G401.6 (cell line): ENCODE measurements at regions not wholly inside any gene's neighbourhood (a gene's known extent, or its start where the extent isn't known, plus 50 kb on each side); places are given as distances from the start of the nearest gene placed in this dataset.

Experiments used
- FAIRE-seq: peaks from 2 replicates; lab custom pipeline; 2012; peaks lifted over from hg19 to GRCh38; lab: Jason Lieb, UNC

DNA sequence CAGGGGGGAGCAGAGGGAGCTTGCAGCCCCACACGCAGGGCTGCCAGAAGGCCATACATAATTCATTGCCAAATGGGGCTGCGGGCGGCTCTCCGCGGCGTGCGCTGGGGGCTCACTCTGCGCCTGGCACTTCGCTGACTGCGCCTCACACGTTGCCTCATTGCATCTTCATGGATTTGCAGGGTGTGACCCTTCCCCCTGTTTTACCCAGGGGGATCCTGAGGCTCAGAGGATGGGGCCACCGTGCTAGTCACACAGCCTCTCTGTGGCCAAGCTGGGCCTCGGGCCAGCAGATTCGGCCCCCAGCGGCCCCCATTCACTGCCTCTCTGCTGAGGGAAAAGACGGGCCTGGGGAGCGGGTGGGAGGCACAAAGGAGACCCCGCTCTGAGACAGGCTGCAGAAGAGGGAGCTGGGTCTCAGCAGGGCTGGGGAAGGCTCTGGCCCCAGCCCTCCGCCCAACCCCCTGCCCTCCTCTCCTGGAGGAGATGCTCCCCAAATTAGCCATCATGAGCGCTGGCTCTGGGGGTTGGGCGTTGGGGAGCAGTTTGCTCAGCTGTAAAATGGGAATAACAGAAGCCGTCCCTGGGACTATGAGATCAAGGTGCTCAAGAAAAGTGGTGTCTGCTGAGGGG lies 115.5 kb downstream of the C9orf50 start:
- no peak for FAIRE-seq

DNA sequence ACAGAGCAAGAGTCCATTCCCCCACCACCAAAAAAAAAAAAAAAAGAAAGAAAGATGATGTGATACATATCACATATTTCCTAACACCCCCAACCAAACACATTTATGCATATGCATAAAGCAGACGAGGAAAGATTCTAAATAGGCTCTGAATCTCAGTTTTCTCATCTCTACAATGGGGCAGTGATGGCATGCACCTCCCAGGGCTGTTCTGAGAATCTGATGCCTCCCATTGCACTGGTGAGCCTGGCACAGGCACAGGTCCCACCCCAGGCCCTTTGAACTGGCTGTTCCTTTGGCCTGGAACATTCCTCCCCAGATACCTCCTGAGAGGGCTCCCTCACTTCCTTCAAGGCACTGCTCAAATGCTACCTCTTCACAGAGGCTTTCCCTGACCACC lies 116.5 kb downstream of the C9orf50 start:
- FAIRE-seq = no peak

DNA sequence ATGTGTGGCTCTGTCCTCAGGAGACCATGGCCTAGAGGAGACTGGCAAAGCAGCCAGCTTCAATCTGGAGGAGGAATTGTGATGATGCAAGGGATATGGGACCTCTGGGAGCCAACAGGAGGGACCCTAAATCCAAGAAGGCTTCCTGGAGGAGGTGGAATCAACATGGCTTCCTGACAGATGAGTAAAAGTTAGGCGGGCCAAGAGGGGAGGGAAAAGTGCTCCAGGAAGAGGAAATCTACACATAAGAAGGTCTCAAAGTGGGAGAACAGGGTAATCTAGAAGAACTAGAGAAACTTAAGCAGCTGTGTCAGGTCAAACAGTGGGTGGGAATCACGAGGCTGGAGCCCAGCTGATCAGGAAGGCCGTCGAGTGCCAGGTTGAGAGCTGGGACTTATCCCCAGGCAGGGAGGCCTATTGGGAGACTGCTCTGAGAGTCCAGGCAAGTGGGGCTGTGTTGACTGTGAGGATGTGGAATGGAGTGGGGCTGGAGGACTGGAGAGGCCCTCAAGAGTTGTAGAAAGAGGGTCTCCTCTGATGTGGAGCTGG lies 119.1 kb downstream of the C9orf50 start:
- no peak for FAIRE-seq

DNA sequence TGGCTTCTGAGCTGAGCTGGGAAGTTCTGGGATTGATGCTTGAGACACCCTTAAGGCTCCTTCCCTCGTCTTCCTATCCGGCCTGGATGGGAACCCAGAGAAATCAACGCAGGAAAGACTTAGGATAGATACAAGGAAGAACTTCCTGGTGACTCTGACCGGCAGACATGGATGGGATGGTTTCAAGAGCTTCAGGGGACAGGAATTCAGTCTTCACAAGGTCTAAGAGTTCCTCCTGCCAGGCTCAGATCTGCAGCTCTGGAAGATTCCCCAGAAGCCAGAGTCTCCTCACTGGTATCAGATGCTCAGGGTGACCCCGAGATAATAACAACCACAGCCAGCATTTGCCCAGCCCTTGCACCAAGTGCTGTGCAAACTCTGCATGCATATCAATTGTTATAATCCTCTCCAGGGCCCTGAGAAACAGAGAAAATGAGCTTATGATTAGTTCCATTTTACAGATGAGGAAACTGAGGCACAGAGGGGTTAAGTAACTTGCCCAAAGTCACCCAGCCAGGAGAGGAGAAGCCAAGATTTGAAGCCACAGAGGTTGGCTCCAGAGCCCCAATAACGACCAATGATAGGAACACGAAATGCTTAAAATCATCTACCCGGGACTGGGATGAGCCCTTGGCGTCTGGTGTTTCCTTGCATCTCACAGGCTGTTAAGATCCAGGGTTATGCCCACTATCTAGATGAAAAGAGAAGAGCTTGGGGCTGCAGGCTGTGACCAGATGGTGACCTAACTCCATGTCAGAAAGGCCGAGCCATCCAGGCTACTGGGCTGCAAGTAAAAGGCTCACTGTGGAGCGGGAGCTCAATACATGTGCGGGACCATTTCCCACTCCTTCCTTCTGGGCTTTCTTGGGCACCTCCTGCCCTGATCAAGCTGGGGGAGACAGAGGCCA lies 119.8 kb downstream of the C9orf50 start:
- FAIRE-seq = no peak

DNA sequence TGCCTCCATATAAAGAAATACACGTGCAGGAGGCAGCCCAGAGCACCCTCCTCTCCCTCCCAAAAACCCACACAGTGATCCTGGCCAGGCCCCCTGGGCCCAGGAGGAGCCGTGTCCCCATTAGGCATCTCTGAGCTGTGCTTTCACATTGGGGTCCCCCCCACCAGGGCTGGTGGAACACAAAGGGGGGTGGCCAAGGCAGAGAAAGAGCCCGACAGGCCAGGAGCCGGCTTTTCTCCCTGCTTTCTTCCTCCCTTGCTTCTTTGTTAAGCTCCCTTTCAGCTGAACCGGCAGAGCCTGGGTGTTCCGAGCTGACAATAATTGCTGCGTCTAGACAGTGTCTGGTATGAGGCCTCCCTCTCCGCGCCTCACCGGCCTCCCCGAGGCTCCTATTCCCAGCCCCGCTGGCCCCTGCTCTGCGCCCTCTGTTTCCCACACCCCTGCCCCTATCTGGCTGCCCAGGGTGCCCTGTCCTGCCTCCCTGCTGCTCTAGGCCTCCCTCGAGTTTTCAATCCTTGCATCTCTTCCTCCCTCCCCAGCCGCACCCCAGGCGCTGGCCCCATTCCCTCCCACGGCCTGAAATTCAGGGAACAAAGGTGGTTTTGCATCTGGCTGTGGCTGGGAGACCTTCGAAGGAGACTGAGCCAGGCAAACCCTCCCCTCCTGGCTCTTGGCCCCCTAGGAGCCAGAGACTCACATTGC lies 120.6 kb downstream of the C9orf50 start:
- no peak for FAIRE-seq

DNA sequence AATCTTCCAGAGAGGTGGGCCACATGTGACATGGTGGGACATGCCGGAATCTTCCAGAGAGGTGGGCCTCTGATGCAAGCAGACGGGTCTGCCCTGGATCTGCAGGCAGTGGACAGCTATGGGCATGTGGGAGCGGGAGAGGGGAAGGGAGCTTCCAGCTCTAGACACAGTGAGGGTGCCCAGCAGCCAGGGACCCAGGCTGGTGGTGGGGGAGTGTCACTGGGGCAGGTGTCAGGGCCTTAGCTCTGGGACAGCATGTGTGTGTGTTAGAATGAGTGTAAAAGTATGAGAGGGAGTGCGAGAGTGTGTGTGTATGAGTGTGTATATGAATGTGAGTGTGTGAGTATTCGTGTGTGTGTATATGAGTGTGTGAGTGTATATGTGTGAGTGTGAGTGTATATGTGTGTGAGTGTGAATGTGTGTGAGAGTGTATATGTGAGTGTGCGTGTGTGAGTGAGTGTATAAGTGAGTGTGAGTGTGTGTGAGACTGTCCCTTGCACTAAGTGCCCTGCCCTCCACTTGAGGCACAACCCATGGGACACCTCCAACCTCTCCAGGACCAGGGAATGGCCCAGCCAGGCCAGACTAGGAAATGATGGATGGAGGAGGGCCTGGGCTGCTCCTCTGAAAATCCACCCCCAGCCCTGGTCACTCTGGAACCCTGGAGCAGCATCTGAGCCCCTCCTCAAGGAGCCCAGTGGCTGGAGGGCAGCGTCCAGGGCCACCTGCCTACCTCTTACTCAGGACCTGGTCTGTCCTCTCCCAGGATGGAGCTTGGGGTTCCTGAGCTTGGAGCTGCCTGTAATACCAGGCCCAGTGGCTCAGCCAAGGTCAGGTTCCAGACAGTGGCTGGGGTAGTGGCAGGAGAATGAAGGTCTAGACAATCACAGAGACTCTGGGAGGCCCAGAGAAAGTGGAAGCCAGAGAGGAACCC lies 122.2 kb downstream of the C9orf50 start:
- FAIRE-seq = no peak

DNA sequence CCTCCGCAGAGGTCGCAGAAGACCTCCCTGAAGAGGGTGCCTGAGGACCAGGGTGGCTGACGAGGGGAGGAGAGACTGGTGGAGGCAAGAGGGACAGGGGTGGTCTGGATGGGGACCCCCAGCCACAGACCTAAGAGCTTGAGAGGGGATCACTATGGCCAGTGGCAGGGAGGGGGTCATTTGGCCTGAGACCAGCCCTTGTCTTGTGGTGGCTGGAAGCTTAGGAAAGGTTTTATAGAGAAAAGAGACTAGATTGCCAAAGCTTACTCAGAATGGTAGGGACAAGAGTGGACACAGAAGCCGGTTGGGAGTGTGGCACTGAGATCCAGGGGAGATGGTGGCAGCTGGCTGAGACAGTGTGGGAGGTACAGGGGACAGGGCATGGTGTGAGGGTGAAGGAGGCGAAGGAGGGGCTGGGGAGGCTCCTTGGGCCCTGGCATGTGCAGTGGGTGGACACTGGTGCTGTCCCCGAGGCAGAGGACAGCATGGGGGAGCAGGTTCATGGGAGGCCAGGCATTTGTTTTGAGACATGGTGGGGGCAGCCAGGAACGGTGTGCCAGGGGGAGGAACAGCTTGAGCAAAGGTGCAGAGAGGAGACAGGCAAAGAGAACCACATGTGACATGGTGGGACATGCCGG lies 123.0 kb downstream of the C9orf50 start:
- FAIRE-seq = no peak

DNA sequence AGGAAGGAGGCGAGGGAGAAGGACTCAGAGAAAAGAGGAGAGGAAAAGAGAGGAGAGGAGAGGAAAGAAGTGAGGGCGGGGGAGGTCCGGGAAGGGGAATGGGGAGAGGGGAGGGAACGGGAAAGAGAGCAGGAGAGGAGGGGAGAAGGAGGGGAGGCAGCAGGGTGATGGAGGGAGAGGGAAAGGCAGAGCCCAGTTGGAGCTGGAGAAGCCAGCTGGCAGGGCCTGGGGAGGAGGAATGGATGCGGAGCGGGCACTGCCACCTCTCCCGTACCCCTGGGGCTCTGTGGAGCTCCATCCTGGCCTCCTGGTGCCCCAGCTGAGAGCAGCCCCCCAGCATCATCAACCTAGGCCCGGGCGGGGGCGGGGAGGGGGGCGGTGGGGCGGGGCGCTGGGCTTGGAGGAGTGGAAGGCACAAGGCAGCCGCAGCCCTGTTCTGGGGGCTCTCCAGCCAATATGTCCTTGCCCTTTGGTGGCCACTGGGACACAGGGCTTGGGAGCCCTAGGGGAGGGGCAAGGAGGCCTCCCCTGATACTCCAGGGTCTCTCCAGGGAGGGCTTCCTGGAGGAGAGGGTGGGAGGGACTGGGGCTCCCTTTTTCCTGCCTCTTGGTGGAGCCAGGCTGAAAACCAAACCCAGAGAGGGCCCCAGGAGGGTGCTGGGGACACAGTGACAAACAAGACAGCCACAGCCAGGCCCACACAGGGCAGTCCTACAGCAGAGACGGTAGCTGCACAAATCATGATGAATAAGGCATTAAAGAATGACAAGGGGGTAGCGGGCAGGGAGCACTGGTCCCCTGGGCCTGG lies 123.7 kb downstream of the C9orf50 start:
- no peak for FAIRE-seq

DNA sequence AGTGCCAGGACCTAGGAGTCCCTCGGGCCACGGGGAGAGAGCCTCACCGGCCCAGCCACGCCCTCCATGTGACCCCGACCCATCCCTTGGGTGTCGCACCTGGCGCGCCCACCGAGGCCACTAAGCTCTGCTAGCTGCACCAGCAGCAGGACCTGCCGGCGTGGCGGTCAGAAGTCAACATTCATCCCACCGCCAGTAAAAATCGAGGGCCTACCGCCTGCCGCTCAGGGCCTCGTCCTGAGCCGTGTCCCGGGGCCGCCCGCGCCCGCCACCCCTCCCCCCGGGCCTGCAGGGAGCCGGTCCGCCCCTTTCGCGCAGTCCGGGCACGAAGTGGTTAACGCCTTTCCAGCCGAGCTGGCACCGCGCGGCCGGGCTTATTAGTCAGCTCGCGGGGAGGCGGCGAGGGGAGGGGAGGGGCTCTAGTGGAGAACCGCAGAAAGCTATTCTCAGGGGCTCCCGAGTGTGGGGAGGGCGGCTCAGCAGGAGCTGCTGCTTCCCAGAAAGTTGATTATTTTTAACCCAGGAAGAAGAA lies 124.4 kb downstream of the C9orf50 start:
- peak; percentile 89 for FAIRE-seq

DNA sequence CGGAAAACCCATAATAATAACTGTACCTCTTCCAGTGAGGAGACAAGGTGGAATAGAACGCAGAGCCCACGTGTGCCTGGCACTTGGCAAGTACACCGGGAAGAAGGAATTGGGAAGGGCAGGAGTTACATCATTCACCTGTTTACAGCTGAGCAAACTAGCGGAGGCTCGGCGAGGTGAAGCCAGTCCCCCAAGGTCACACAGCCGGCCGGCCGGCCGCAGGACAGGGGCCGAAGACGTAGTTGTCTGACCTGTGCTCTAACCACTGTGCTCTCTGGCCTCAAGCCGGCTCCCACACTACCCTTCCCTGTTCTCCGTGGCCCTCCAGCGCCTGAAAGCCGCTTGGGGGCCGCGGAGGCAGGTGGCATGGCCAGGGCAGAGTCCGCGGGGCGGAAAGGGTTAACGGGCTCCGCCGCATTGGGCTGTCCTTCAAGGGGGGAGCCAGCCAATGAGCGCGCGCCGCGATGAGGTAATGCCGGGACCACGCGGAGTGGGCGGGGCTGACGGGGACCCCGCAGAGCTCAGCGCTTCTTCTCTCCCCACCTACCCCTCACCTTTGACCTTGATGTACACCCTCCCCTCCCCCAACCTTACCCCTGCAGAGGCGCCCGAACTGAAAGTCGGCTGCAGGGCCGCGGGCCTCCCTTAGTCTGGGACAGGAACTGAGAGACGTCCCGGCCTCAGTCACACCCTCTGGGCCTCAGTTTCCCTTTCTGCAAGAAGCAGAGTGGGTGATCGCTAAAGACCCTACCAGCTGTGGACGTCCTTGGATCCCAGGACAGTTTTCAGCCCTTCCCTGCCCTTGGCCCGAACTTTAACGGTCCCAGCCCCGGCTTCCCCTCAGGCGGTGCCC lies 125.1 kb downstream of the C9orf50 start:
- peak; percentile 94 for FAIRE-seq

DNA sequence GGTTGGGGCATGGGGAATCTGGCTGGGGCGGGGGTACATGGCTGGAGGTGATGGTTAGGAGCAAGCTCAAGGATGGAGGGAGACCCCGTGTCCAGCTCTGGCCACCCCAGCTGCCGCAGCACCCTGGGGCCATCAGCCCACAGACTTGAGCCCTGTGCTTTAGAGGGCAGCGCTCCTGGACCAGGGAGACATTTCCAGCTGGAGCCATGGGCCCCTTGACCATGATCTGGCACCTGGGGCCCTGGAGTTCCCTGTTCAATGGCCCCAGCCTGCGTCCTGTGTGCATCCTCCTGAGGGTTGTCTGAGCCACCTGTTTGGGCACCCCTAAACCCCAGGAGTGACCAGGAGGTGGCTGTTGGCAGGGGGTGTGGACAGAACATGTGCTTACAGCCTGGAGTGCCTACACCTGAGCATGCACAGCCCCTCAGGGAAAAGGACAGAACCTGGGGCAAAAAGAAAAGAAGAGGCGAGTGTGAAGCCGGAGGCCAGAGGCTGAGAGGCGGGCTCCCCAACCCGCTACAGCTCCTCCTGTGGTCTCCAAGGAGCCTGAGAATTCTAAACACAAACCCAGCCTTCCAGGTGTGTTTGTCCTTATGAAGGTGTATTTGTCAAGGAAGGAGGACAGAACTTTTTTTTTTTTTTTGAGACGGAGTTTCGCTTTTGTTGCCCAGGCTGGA lies 126.7 kb downstream of the C9orf50 start:
- no peak for FAIRE-seq

DNA sequence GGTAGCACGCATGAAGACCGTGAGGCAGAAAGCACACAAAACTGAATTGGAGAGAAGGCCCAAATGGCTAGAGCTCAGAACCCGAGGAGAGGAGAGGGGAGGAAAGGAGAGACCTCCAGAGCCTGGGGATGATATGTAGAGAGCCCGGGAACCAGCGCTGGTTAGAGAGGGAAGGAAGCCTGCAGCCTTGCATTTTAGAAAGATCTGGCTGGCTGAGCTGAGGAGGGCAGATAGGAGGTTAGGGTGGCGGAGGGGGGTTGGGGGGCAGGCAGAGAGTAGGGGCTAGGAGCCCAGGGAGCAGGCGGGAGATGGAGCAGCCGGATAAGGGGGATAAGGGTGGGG lies 127.2 kb downstream of the C9orf50 start:
- FAIRE-seq = no peak

DNA sequence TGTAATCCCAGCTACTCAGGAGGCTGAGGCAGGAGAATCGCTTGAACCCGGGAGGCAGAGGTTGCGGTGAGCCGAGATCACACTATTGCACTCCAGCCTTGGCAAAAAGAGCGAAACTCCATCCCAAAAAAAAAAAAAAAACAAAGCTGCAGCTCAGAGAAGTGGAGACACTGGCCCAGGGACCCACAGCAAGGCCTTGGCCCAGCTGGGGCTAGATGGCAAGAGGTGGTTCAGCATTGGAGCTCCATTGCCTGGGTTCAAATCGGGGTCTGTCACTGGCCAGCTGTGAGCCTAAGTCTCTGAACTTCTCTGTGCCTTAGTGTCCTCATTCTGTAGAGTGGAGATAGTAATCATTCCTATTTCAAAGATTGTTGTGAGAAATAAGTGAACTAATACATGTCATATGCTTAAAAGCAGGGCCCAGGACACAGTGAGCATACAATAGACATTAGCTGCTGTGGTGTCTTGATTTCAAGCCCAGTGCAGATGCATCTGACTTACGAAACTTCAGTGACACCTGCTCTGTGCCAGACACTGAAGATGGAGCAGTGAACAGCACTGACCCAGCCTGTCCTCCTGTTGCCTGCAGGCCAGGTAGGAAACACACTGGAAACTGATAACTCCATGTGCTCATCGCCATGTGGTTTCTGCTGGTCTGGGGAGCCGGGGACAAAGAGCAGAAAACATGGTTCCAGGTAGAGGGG lies 127.7 kb downstream of the C9orf50 start:
- no peak for FAIRE-seq

DNA sequence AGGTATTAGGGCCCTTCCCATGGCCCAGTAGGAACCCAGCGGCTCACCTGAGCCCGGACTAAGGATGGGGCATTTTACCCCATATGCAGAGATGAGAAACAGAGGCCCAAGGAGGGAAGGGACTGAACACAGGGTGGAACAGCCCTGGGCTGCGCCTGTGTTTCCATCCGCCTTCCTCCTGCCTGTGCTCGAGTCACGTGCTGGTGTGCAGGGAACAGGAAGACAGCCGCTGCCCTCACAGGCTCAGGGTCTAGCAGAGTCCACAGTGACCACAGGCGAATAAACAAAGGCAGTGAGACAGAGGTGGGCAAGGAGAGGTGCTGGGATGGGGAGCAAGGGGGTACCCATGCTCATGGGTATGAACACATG lies 129.4 kb downstream of the C9orf50 start:
- FAIRE-seq = no peak

DNA sequence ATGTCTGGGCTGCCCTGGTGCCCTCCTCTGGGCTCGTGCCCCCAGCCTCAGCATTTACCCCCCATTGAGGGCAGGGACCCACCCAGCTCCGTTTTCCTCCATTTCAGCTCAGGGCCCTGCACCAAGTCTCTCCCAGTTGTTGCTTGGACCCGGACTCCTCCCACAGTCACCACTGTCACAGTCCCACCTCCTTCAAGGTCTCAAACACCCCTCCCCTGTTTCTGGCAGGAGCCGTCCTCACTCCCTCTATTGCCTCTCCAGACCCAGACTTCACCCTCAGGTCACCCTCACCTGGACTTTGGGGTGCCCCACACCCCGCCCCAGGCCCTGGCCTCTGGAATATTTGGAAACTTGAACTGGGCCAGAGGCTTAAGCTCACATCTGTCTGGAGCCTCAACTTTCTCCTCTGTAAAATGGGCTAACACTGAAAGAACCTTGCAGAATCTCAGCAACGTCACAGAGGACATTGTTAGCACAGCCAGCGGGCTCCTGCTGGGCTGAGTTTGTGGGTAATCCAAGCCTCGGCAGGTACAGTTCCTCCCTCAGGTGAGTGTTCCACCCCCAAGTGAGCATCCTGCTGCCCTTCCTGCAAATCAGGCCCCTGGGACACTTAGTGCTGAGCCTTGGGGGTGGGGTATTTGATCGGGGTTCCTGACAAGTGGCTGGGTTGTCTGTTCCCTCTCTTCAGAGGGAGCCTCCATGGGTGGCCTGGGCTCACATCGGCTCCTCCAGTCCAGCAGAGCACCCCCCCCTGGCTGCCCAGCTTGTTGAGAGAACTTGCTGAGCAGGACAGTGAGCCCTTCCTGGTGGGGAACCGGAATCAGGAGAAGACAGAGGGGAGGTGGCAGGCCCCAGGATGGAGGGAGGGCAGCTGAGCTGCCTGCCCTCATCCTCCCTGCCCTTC lies 130.1 kb downstream of the C9orf50 start:
- no peak for FAIRE-seq

DNA sequence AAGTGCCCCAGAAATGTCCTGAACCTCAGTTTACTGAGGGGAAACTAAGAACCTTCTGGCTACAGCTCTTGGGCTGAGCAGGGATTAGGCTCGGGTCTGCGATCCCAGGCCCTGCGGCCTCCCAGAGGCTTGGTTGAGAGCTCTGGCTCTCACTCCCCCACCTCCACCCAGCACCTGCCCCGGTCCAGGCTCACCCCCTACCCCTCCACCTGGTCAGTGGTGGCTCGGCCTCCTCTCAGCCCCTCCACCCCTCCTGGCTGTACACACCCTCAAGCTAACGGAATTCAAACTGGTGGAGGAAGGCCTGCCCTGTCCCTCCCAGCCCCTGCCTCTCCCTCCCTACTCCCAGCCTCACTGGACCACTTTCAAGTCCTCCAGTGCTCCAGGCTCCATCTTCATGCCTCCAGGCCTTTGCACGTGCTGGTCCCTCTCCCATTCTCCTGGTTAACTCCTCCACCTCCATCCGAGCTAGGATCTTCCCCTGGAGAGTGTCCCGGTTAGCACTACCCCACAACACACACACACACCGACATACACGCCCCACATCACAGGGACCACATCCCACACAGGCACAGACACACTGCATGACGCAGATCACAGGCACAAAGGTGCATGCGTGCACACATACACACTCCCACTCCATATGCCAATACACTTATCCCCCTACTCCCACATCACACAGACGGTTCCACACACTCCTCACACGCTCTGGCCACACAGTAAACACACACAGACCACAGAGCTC lies 130.9 kb downstream of the C9orf50 start:
- no peak for FAIRE-seq
